SIG-M5 treated with dmso at 0.1 percent for 504 hours (cell line): ENCODE measurements at regions not wholly inside any gene's neighbourhood (a gene's known extent, or its start where the extent isn't known, plus 50 kb on each side); places are given as distances from the start of the nearest gene placed in this dataset.
"Not testable (repeated sequence)": the region's sequence is repeated elsewhere in the genome, so short reads cannot be mapped to it uniquely, and the experiment has no call there.

Source experiments
- DNase-seq: peaks from one replicate; lab custom pipeline; 2025; ENCODE audit not compliant: unreplicated experiment; lab: John Stamatoyannopoulos, UW

GRCh38 chr3:11713171-11713570 is 69.5 kb upstream of the VGLL4 start:
- DNase-seq, result no peak

GRCh38 chr3:11712646-11713045 is 68.9 kb upstream of the VGLL4 start:
- DNase-seq, result no peak

GRCh38 chr3:11711876-11712275 is 68.2 kb upstream of the VGLL4 start:
- no peak for DNase-seq

- no peak for DNase-seq
Measured at GRCh38 chr3:11709782-11710181, 66.1 kb upstream of the VGLL4 start.

- not testable (repeated sequence) for DNase-seq
Measured at GRCh38 chr3:11707084-11707483, 63.4 kb upstream of the VGLL4 start.

GRCh38 chr3:11706604-11707003 is 62.9 kb upstream of the VGLL4 start:
- no peak for DNase-seq

GRCh38 chr3:11705049-11705448 is 61.3 kb upstream of the VGLL4 start:
- DNase-seq, result no peak

- no peak for DNase-seq
Measured at GRCh38 chr3:11703146-11703545, 59.4 kb upstream of the VGLL4 start.

- DNase-seq, result no peak
Measured at GRCh38 chr3:11699083-11699427, 55.3 kb upstream of the VGLL4 start.

GRCh38 chr3:11698326-11699082 is 54.8 kb upstream of the VGLL4 start:
- no peak for DNase-seq

- DNase-seq, result no peak
Measured at GRCh38 chr3:11697701-11698100, 54.0 kb upstream of the VGLL4 start.

GRCh38 chr3:11696054-11696453 is 52.3 kb upstream of the VGLL4 start:
- DNase-seq, result no peak
